ENCODE measurements at regions not wholly inside any gene's neighbourhood (a gene's known extent, or its start where the extent isn't known, plus 50 kb on each side); places are given as distances from the start of the nearest gene placed in this dataset.

GRCh38 chr2:67652679-67653078, 255.5 kb downstream of the ETAA1 start:
- FAIRE-seq (no peak), DNase-seq (ENCODE audit: low read depth, low spot score) (no peak)
- Histone ChIP-seq H3K4me3 (replicated peaks in 1 of 3; ENCODE audit: insufficient read depth in 1 of 3, low read depth in 1 of 3, low read length in 3 of 3) (no peak overlapping the region), H3K4me2 (ENCODE audit: insufficient read depth, low read length) (no peak overlapping the region), H3K9ac (replicated peaks; ENCODE audit: extremely low read depth, insufficient read depth, low read length) (no peak overlapping the region), H3K27me3 (ENCODE audit: control insufficient read depth in 2 of 2, insufficient read depth in 2 of 2, low read length in 2 of 2) (no peaks in the 10 kb centered on the region), H3K36me3 (ENCODE audit: control insufficient read depth in 2 of 2, extremely low read depth in 1 of 2, insufficient read depth in 2 of 2, low read length in 2 of 2) (no peaks in the 10 kb centered on the region), H4K20me1 (replicated peaks; ENCODE audit: control insufficient read depth, extremely low read depth, insufficient read depth, low read length) (no peaks in the 10 kb centered on the region), H3K9me1 (replicated peaks; ENCODE audit: control insufficient read depth, extremely low read depth, insufficient read depth, low read length) (no peaks in the 10 kb centered on the region), H3K9me3 (replicated peaks; ENCODE audit: control insufficient read depth, insufficient read depth, low read length) (no peaks in the 10 kb centered on the region), H3K4me1 (ENCODE audit: control insufficient read depth, extremely low read depth, insufficient read depth, low read length) (no peaks in the 10 kb centered on the region), H3K27ac (ENCODE audit: insufficient read depth, low read depth, low read length) (no peak overlapping the region), H2AFZ (ENCODE audit: low read depth, low read length) (no peak overlapping the region), H3K79me2 (ENCODE audit: control insufficient read depth, insufficient read depth, low read length) (no peaks in the 10 kb centered on the region)
- intact Hi-C loops (cut with micrococcal nuclease) = loop anchor here (5.0 to 10.0 kb wide), 2 partner anchors 195 to 382 kb away; no protein-coding TSS in a partner anchor
- dilution Hi-C loops (cut with MboI; ENCODE audit: extremely low pct_ligation_motif_present, low sequenced_read_pairs) = no loop called here
- POLR2A ChIA-PET = no interaction called here
- CTCF ChIA-PET = no interaction called here
- BruUV-seq (replicated peaks) = no TSS peak
- TF ChIP-seq JUN (IDR thresholded peaks at IDR 0.05; ENCODE audit: borderline replicate concordance, insufficient read depth, insufficient read length, low read depth) = no peak
- TF ChIP-seq MYC (IDR thresholded peaks at IDR 0.05; ENCODE audit: low read depth, low read length) = no peak
- TF ChIP-seq FOS (IDR thresholded peaks at IDR 0.05; ENCODE audit: borderline replicate concordance, insufficient read depth, low read length) = no peak
- TF ChIP-seq MAX (IDR thresholded peaks at IDR 0.05; ENCODE audit: insufficient read depth, insufficient read length) = no peak
- TF ChIP-seq EZH2 (IDR thresholded peaks at IDR 0.05; ENCODE audit: borderline replicate concordance, low read depth, low read length, severe bottlenecking) = no peak
- TF ChIP-seq POLR2AphosphoS5 (IDR thresholded peaks at IDR 0.05; ENCODE audit: insufficient read depth, low read depth, low read length) = no peak

DNA sequence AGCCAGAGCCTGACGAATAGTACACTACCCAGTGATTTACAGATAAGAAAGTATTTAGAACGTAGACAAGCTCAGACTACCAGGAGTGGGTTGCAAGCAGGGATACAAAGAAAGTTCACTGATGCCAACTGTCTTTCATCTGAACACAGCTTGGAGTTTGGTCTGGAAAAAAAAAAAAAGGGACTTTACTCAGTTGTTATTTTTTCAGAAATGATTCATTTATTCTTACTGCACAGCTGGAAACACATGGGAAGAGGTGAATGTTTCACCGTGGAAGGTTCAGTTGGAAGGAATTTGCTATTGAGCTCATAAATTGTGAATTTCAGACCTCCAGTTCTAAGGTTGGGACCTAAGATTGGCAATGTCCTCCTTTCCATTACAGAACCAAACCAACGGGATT, 259.7 kb downstream of the ETAA1 start:
- DNase-seq (ENCODE audit: low read depth, low spot score) = no peak
- Histone ChIP-seq H3K4me2 (ENCODE audit: insufficient read depth, low read length) (no peak overlapping the region), H3K4me1 (ENCODE audit: control insufficient read depth, extremely low read depth, insufficient read depth, low read length) (no peaks in the 10 kb centered on the region), H3K4me3 (replicated peaks in 1 of 3; ENCODE audit: insufficient read depth in 1 of 3, low read depth in 1 of 3, low read length in 3 of 3) (no peak overlapping the region), H3K27me3 (ENCODE audit: control insufficient read depth in 2 of 2, insufficient read depth in 2 of 2, low read length in 2 of 2) (no peaks in the 10 kb centered on the region), H4K20me1 (replicated peaks; ENCODE audit: control insufficient read depth, extremely low read depth, insufficient read depth, low read length) (no peaks in the 10 kb centered on the region), H3K9me3 (replicated peaks; ENCODE audit: control insufficient read depth, insufficient read depth, low read length) (no peaks in the 10 kb centered on the region), H3K27ac (ENCODE audit: insufficient read depth, low read depth, low read length) (no peak overlapping the region), H2AFZ (ENCODE audit: low read depth, low read length) (no peak overlapping the region), H3K9ac (replicated peaks; ENCODE audit: extremely low read depth, insufficient read depth, low read length) (no peak overlapping the region), H3K36me3 (ENCODE audit: control insufficient read depth in 2 of 2, extremely low read depth in 1 of 2, insufficient read depth in 2 of 2, low read length in 2 of 2) (no peaks in the 10 kb centered on the region), H3K79me2 (ENCODE audit: control insufficient read depth, insufficient read depth, low read length) (no peaks in the 10 kb centered on the region), H3K9me1 (replicated peaks; ENCODE audit: control insufficient read depth, extremely low read depth, insufficient read depth, low read length) (no peaks in the 10 kb centered on the region)
- TF ChIP-seq POLR2A (IDR thresholded peaks at IDR 0.05; ENCODE audit: low read depth, low read length) = no peak
- no peak for TF ChIP-seq MAX (IDR thresholded peaks at IDR 0.05; ENCODE audit: insufficient read depth, insufficient read length)
- FAIRE-seq = no peak
- intact Hi-C loops (cut with micrococcal nuclease) = loop anchor here (10.0 kb wide), 1 partner anchor 378 kb away; no protein-coding TSS in a partner anchor
- POLR2A ChIA-PET = interaction anchor here (0.7 kb wide), 1 partner anchor 72 kb away, joined by 3 read pairs; no protein-coding TSS in a partner anchor
- BruUV-seq (replicated peaks) = no TSS peak
- CTCF ChIA-PET = interaction anchor here (1.4 kb wide), 1 partner anchor 375 kb away, joined by 8 read pairs; no protein-coding TSS in a partner anchor
- dilution Hi-C loops (cut with MboI; ENCODE audit: extremely low pct_ligation_motif_present, low sequenced_read_pairs) = no loop called here
